ENCODE measurements at regions not wholly inside any gene's neighbourhood (a gene's known extent, or its start where the extent isn't known, plus 50 kb on each side); places are given as distances from the start of the nearest gene placed in this dataset.

DNA sequence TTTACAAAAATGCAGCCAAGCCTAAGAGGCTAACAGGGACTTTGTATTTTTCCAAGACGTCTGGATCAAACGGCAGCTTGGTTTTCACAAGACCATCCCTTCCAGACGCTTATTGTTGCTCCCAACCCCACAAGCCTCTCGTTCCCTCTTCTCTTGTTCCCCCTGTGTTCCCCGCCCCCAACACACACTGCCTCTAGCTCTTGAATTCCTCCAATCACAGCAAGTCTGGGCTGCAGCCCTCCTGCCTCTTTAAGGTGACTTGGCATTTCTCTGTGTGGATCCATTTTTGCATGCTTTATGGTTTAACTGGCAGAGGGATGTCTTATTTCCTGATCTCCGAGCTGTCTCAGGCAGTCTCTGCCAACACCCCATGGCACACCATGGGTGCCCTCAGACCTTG, 182.2 kb downstream of the ABHD5 start:
- TF ChIP-seq, protein P1, sequence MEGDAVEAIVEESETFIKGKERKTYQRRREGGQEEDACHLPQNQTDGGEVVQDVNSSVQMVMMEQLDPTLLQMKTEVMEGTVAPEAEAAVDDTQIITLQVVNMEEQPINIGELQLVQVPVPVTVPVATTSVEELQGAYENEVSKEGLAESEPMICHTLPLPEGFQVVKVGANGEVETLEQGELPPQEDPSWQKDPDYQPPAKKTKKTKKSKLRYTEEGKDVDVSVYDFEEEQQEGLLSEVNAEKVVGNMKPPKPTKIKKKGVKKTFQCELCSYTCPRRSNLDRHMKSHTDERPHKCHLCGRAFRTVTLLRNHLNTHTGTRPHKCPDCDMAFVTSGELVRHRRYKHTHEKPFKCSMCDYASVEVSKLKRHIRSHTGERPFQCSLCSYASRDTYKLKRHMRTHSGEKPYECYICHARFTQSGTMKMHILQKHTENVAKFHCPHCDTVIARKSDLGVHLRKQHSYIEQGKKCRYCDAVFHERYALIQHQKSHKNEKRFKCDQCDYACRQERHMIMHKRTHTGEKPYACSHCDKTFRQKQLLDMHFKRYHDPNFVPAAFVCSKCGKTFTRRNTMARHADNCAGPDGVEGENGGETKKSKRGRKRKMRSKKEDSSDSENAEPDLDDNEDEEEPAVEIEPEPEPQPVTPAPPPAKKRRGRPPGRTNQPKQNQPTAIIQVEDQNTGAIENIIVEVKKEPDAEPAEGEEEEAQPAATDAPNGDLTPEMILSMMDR (conservative IDR thresholded peaks at IDR 0.05; ENCODE audit: low read length), result no peak
- TF ChIP-seq EZH2phosphoT487 (IDR thresholded peaks at IDR 0.05; ENCODE audit: borderline replicate concordance), result no peak

All from Loucy (cell line).